ENCODE measurements at regions not wholly inside any gene's neighbourhood (a gene's known extent, or its start where the extent isn't known, plus 50 kb on each side); places are given as distances from the start of the nearest gene placed in this dataset.

DNA sequence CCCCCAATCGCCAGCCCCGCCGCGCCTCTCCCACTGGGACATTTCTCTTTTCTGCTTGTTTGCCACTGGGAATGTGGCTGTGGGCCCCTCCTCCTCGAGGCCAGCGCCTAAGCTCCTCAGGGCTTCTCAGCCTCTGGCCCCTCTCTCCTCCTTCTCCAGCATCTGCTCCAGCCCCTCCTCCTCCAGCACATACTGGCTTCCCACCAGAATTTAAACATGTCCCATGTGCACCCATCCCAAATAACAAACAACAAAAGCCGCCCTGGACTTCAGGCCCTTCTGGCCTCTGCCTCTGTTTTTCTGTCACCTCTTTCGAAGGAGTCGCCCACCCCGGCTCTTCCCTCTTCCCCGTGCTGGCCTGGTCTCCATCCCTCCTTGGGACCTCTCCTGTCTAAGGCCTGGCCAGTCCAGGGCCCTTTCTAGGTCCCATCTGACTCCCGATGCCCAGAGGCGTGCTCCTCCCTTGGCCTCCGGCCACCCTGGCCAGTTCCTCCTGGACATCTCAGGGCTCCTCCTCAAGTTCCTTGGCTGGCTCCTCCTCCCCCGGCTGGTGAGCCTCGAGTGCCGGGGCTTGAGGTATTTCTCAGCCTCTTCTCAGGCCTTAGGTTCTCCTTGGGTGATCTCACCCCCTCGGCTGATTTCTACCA lies 94.6 kb upstream of the SLC6A6 start:
- no peak for DNase-seq (ENCODE audit: low spot score)

DNA sequence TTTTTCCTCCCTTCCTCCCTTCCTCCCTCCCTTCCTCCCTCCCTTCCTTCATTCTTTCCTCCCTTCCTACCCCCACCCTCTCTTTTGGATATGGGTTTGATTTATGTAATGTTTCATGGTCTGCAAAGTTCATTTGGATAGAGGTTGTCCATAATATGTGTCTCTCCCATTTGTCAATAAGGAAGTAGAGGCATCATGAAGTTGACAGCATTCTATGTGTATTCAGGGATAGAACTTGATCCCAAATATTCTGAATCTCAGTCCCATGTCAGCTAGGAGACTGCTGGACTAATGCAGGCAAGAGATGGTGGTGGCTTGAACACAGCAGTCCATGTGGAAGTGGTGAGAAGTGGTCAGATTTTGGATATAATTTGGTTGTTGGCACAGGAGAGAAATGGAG lies 90.7 kb upstream of the SLC6A6 start:
- DNase-seq (ENCODE audit: low spot score) = no peak

DNA sequence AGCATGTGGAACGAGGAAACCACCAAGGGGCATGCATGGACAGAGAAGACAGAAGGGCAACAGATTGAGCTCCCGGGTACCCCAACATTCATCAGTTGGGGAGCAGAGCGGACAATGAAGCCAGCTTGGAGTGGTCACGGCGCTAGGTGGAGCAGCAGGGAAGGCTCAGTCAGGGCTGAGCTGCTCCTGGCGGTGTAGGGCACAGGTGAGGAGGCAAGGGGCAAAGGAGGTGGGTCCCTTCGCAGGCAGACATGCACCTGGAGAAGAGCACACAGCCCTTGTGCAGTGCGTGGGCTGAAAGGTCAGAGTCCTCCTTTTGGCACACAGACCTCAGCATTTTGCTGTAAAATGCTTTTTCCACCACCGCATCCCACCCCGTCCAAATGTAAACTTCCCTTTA lies 90.0 kb upstream of the SLC6A6 start:
- no peak for DNase-seq (ENCODE audit: low spot score)

DNA sequence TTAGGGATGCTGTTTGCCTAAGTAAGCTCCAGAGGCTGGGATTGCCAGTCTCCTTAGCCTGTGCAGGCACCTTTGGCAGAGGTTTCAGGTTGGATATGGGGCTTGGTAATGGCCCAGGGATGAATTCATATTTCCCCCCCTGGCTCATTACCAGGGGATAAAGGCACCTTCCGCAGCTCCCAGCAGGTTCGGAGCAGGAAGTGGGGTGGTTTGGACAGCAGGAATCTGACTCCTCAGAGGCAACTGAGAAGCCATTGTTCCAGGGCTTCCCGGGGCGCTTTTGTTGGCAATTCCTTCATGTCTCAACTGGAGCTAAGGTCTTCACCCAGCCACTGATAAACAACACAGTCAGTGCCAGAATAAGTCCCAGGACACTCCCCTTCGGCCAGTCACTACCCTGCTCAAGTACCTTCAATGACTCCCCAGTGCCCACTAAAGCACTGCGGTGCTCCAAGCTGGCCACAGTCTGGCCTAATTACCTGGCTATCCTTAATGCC lies 85.3 kb upstream of the SLC6A6 start:
- DNase-seq (ENCODE audit: low spot score) = no peak

DNA sequence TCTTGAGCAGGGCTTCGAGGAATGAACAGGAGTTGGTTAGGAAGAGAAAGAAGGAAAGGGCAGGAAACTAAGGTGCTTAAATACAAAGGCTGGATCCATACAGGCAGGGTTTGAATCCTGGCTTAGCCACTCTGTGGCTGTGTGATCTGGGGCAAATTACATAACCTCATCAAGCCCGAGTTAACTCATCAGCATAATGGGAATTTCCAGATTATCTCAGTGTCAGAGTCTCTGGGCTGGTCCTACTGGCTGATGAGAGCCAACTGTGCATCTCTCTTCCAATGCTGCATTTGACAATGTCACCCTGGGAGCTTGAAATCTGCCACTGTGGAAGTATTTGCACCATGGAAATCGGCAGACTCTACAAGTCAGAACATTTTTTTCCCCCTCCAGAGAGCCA lies 83.8 kb upstream of the SLC6A6 start:
- no peak for DNase-seq (ENCODE audit: low spot score)

DNA sequence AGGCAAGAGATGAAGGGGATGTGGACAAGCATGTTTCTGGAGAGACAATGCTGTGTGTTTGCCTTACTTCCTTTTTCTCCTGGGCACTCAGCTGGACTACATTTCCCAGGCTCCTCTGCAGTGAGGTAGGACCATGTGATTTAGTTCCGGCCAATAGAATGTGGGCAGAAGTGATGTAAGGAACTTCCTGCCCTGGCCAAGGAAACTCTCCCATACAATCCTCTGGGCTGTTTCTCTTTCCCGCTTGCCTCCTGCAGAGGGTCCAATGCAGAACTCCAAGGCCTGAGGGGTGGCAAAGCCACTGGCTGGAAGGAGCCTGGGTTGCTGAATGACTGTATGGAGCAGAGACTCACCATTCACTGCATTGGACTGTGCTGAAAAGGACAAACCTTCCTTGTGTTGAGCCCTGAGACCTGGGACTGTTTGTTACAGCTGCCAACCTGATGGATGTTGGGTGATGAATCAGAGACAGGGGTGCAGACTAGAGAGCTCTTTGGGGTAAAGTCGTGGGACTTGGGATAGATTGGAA lies 82.7 kb upstream of the SLC6A6 start:
- DNase-seq (ENCODE audit: low spot score) = peak; percentile 83

DNA sequence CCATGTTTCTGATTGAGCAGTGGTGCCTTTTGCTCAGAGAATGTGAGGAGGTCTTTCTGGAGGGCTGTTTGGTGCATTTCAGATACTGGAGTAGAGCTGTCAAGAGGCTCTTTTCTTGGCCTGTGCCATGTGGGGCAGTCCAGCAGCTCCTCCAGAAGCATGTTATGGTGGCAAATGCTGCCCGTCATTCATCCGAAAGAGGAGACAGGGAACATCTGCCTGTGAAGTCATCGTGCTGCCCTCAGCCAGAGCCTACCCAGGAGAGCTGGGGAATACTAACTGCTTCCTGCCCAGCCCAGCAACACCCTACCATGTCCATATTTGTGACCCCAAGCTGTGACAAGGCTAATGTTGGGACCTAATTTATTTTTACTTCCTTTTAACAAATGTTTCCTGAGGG lies 82.2 kb upstream of the SLC6A6 start:
- DNase-seq (ENCODE audit: low spot score) = no peak

DNA sequence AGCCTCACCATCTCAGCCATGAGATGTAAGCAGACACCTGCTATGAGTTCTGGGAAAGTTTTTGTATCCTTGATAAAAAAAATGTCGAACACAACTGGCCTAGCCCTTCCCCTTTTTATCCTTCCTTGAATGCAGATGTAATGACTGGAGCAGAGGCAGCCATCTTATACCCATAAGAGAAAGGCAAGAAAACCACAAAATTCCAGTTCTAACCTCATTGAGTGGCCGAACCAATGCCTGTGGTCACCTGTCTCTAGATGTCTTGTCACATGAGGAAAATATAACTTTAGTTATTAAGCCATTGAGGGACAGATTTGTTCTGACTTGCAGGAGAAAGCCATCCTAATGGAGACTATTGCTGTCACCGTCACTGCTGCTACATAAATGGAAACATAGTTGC lies 80.4 kb upstream of the SLC6A6 start:
- DNase-seq (ENCODE audit: low spot score) = no peak

DNA sequence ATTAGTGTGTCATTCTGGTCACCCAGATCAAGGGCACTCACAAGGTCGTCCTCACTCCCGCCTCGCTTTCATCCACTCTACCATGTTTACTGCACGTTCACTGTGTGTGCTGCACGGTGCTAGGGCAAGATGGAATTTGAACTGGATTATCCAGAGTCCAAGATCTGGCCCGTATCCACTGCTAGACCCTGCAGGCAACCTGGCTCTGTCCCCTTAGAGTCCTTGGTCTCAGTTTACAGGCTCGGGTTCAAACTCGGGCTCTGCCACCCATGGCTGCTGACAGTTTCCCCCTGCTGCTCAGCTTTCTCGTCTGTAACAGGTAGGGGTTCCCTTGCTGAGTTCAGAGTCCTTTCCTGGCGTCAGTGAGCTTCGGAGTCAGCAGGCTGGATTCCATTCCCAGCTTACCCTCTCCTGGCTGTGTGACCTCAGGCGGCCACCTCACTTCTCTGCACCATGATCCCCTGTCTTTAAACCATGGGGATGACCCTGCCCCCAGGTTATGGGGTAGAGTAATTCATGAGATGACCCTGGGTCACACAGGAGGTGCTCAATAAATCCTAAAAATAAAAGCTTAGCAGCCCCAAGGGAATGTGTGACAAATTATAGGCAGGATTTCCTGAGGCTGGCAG lies 79.6 kb upstream of the SLC6A6 start:
- DNase-seq (ENCODE audit: low spot score) = peak; percentile 88

DNA sequence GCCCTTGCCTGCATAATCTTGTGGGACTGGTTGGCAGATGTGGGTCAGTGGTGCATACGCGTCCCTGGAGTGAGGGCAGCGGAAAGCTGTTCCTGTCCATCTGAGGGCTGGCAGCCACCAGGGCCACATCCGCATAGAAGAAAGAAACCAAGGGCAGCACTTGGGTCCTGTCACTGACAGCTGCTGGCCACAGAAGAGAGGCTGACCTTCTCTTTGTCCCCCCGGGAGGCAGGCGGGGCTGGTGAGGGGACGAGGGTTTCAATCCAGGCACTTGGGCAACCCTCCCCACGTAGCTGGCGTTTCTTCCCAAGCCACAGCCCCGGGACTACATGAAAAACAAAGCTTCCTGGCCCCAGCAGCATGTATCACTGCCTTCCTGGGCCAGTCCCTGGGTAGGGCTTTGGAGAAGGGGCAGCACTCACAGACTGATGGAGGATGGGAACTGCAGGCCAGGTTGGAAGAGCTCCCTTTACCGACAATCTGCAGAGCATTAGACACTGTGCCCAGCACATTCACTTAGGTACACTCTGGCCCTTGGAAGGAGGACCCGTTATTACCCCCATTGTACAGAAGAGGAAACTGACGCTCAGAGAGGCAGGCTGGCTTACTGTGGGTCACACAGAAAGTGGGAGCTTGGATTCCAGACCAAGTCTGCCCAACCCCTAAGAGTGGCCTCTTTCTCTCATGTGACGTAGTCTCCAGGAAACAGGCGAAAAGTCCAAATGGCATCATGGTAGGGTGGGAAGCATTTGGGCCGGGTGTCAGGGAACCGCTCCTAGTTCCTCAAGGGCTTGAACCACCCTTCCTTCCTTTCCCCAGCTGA lies 78.8 kb upstream of the SLC6A6 start:
- DNase-seq (ENCODE audit: low spot score) = peak; percentile 74

DNA sequence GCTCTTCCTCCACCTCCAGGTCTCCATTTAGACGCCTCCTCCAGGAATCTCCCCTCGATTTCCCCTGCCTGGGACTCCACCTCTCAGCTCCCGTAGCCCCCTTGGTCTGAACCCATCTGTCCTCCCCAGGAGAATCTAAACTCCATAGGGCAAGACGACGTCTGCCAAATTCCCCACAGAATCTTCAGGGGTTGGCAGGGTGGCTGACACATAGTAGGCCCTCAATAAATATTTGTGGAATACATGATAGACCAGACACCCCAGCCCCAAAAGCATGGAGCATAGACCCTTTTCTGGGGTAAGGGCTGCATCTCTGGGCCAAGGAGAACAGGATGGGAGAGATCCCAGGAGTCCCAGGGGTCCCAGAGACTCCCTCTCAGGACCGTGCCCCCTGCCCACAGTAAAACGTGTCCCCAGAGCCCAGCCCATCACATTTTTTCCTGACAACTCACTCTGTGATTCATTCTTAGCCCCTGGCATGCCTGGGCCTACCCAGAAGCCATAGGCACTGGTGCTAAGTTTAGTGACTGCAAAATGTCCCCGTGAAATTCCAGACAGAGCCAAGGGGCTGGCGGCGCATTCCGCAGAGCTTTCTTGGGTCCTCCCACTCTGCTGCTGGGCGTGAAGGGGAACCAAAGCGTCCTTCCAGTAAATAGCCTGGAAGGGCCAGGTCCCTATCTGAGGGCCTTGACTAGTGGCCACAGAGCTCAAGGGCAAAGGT lies 78.0 kb upstream of the SLC6A6 start:
- DNase-seq (ENCODE audit: low spot score) = peak; percentile 45

DNA sequence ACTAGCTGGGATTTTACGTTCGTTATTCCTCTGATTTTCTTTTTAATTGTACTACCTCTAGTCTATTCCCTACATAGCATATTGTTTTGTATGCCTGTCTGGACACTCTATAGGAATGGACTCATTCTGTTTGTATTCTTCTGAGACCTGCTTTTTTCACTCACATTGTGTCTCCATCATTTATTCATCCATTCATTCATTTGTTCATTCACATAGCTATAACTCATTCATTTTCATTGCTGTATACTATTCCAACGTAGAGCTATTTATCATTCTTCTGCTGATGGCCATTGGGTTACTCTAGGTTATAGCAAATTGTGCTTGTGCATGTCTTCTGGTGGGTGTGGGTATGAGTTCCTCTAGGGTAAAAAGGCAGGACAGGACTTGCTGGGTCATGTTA lies 74.0 kb upstream of the SLC6A6 start:
- DNase-seq (ENCODE audit: low spot score) = no peak

DNA sequence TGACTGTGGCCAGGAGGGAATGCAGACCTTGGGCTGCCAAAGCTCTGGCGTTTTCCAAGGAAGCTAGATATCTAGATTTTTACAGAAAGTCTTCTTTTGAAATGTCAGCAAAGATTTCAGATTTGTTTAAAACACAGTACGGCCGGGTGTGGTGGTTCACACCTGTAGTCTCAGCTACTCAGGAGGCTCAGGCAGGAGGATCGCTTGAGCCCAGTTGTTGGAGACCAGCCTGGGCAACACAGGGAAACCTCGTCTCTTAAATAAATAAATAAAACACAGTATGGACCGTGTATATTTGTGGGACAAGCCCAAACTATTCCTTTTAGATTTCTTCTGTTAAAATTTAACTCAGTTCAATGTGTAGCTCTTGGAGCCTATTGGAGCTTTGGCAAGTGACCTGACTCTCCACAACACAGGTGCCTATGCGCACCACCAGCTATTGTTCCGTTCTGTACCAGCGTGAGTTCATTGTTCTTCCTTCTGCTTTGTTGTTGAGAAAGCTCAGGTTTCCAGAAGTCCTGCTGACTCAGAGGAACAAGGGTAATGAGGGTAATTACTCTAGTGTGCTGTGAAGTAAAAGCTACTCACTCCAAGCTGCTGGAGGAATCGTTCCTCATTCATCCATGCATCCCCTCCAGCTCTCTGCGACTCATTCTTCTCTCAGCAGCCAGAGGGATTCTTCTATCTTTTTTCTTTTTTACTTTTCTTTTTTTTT lies 73.1 kb upstream of the SLC6A6 start:
- DNase-seq (ENCODE audit: low spot score) = peak; percentile 57

DNA sequence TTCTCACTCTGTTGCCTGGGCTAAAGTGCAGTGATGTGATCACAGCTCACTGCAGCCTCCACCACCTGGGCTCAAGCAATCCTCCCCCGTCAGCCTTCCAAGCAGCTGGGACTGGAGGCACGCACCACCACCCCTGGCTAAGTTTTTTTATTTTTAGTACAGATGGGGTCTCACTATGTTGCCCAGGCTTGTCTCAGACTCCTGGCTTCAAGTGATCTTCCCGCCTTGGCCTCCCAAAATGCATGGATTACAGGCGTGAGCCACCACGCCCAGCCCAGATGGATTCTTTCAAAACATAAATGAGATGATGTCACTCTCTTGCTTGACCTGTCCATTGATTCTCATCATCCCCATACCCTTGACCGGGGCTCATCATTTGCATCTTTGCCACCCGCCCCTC lies 72.6 kb upstream of the SLC6A6 start:
- DNase-seq (ENCODE audit: low spot score) = no peak

DNA sequence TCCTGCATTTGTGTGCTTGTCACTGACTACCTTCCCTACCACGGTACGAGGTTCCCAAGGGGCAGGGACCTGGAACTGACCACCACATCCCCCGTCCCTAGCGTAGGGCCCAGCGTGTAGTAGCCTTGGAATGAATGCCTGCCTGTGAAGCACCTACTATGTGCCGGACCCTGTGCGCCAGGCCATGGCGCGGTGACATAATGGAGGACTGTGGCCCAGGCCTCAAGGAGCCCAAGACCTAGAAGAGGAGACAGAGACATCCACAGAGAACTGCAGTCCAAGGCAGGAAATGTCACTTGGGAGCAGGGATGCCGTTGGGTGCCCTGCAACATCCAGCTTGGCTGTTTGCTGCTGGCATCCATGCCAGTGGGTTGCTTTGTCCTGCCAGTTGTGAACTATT lies 71.9 kb upstream of the SLC6A6 start:
- no peak for DNase-seq (ENCODE audit: low spot score)

DNA sequence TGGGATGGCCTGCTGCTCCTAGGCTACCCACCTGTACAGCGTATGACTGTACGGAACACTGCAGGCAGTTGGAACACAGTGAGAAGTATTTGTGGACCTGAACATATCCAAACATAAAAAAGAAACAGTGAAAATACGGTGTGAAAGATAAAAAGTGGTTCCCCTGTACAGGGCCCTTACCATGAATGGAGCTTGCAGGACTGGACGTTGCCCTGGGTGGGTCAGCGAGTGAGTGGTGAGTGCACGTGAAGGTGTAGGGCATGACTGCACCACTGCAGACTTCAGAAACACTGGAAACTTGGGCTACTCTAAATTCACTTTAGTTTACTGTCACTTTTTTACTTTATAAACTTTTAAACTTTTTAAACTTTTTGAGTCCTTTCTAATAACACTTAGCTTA lies 71.2 kb upstream of the SLC6A6 start:
- no peak for DNase-seq (ENCODE audit: low spot score)

DNA sequence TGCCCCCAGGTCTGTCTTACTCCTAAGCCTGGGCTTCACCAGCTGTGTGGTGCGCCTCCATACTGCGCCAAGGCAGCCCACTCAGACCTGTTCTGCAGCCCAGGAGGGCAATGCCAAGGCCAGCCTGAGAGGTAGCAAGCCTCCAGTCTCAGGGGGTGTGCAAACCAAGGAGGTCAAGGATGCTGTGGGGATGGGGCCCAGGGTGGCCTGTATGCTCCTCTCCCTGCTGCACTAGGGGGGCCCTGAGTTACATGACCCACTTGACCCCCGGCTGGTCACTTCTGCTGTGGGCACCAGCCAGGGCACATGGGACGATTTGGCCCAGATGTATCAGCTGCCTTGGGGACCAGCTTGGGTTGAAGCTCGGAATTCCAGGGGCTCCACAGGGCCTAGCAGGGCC lies 70.0 kb upstream of the SLC6A6 start:
- no peak for DNase-seq (ENCODE audit: low spot score)

DNA sequence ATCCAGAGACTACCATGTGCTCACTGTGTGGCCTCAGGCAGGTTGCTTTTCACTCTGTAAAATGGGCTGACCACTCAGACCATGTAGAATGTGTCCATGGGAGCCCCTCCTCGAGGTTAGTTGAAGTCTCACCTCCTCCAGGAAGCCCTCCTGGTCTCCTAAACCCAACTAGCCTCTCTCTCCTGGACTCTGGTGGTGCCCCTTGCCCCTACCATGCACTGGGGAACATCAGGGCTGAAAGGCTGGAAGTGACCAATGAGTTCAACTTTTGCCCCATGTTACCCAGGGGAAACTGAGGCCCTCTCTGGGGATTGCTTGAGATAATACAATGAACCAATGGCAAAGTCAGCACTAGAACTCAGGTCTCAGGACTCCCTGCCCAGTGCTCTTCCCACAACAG lies 69.2 kb upstream of the SLC6A6 start:
- no peak for DNase-seq (ENCODE audit: low spot score)

DNA sequence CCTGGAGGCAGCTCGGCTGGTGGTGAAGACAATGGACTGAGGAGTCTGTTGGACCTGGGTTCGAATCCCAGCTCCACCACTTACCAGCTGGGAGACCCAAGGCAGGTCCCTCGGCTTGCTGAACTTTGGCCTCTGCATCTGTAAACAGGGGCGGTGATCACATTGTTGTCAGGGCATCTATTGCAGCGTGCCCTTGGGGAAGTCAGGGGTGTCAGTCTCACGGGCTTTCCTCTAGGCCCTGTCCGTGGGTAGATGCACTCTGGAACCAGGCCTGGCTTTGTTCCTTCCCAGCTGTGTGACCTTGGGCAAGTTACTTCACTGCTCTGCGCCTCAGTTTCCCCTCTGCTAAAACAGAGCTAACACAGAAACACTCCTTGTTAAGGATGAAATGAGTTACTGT lies 68.8 kb upstream of the SLC6A6 start:
- no peak for DNase-seq (ENCODE audit: low spot score)

DNA sequence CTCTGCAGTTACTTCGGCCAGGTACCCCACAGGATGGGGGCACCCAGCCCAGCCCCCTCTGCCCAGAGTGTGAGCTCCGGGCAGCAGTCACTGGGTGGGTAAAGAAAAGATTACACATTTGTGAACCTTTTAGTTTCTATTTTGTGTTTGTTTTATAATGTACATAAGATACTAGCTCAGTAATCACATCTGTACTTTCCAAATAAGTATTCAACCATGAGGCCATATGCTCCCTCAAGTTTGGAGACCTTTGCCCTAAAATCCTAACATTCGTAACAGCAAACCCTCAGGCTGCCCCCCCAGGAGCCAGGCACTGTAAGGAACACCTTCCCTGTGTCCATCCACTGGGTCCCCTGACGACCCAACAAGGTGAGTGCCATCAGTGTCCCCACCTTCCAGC lies 68.3 kb upstream of the SLC6A6 start:
- no peak for DNase-seq (ENCODE audit: low spot score)

DNA sequence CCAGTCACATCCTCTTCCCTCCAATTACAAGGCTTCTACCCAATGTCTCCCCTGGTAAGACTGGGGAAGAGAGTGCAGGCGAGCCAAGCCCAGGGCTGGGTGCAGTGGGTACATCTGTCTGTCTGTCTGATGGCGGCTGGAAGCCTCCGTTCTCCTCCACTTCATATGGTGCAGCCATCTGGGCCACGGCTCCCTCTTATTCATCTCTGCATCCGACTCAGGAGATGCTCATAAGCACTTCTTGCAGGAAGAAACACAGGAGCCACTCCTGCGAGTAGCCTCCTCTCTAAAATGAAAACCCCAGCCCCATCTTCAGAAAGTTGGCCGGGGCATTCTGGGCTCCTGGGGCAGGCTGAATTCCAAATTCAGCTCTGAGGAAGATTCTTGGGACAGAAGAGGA lies 67.5 kb upstream of the SLC6A6 start:
- no peak for DNase-seq (ENCODE audit: low spot score)

Data from kidney capillary endothelial cell (primary cell).